Psoas muscle (tissue), 7 donors: ENCODE measurements at regions not wholly inside any gene's neighbourhood (a gene's known extent, or its start where the extent isn't known, plus 50 kb on each side); places are given as distances from the start of the nearest gene placed in this dataset.

Experiments
- ATAC-seq, 4 donors: fragments of 200-7000 bp; cut with Tn5 transposase; one replicate each; pipeline ENCODE4 v1.9.1; 2020; ENCODE audit warnings: moderate library complexity in 3 of 4, mild to moderate bottlenecking in 2 of 4
- DNase-seq, 2 donors: peaks; one replicate each; pipeline ENCODE4 v3.0.0-alpha.2; 2020
- H3K27ac ChIP-seq: fragments of 200-600 bp; one replicate; pipeline ENCODE4 v1.8.0; 2022
- H3K27me3 ChIP-seq, 3 donors: fragments of 200-600 bp in 1 of 3; one replicate each; pipeline versions ENCODE4 v1.6.1 to v1.8.0; 2013 to 2022; ENCODE audit warnings: low read length in 2 of 3, mild to moderate bottlenecking in 2 of 3, moderate library complexity in 1 of 3; ENCODE audit not compliant: insufficient read depth in 3 of 3
- H3K36me3 ChIP-seq, 2 donors: fragments of 200-600 bp in 1 of 2; one replicate each; pipeline versions ENCODE4 v1.6.1 to v1.8.0; 2013 to 2022; ENCODE audit warnings: low read depth in 1 of 2, mild to moderate bottlenecking in 1 of 2, moderate library complexity in 1 of 2; ENCODE audit not compliant: insufficient read depth in 1 of 2
- H3K4me1 ChIP-seq: fragments of 200-600 bp; one replicate; pipeline ENCODE4 v1.8.0; 2022
- H3K4me3 ChIP-seq: fragments of 200-600 bp; one replicate; pipeline ENCODE4 v1.8.0; 2022; ENCODE audit warnings: mild to moderate bottlenecking
- H3K9me3 ChIP-seq: fragments of 200-600 bp; one replicate; pipeline ENCODE4 v1.8.0; 2022
- CTCF ChIP-seq: fragments of 200-600 bp; IDR thresholded peaks from one replicate; pipeline ENCODE4 v1.8.0; 2022; ENCODE audit warnings: antibody characterized with exemption
- whole genome bisulfite sequencing, 3 donors: extraction: QIAGEN DNeasy Blood & Tissue Kit; methylation state at CpG; one replicate each; pipeline versions ENCODE4 v1.1.6 to v1.1.7; 2013; 5-methylcytosine and 5-hydroxymethylcytosine counted together
- intact Hi-C, 2 donors: fragments of 100-400 bp; cut with DNase I; formaldehyde crosslinking; loops; one replicate each; pipeline versions ENCODE4 v1.11.0 to v1.14.2; 2022
- donor health status: healthy with polysubstance abuse.
- donor health status: DM: no; HTN: no; CAD: no; lungs with moderate emphysema.
- donor health status: Bipolar disorder and iron deficiency.
- donor health status: healthy.
- donor health status: DM: yes; HTN: yes; CAD: no.
- donor health status: DM: no; HTN: no; CAD: no.
- donor health status: DM: yes; HTN: yes; CAD: no.

GRCh38 chr14:35999294-35999693 is 173.2 kb downstream of the BRMS1L start:
- TF ChIP-seq CTCF: no peak
- DNase-seq (no peak), ATAC-seq (no peak)
- Histone ChIP-seq H3K27me3 (peaks cover 0 to 5% (median 0%) of the 10 kb centered on the region in 3 donors), H3K36me3 (no peaks in the 10 kb centered on the region), H3K4me3 (no peak overlapping the region), H3K4me1 (no peaks in the 10 kb centered on the region), H3K27ac (no peak overlapping the region), H3K9me3 (no peaks in the 10 kb centered on the region)
- 73 to 83% (median 79%) methylated on average over 5 of the region's 5 CpGs for WGBS, 3 donors
- intact Hi-C loops: no loop called here

GRCh38 chr14:35998303-35998702 is 172.2 kb downstream of the BRMS1L start:
- no peak for TF ChIP-seq CTCF
- no peaks in the 10 kb centered on the region for H3K9me3 ChIP-seq
- H3K4me1 ChIP-seq: no peaks in the 10 kb centered on the region
- intact Hi-C loops: no loop called here
- H3K36me3 ChIP-seq: no peaks in the 10 kb centered on the region
- H3K27ac ChIP-seq: no peak overlapping the region
- DNase-seq: no peak
- ATAC-seq: no peak
- H3K27me3 ChIP-seq: peaks cover 0 to 5% (median 0%) of the 10 kb centered on the region in 3 donors
- 80 to 87% (median 82%) methylated on average over 12 of the region's 12 CpGs for WGBS, 3 donors
- no peak overlapping the region for H3K4me3 ChIP-seq

GRCh38 chr14:35993684-35993960 is 167.5 kb downstream of the BRMS1L start:
- no peak overlapping the region for H3K27ac ChIP-seq
- no peak overlapping the region for H3K4me3 ChIP-seq
- 83 to 87% (median 85%) methylated on average over 3 of the region's 3 CpGs for WGBS, 3 donors
- TF ChIP-seq CTCF: no peak
- no peaks in the 10 kb centered on the region for H3K36me3 ChIP-seq
- no peaks in the 10 kb centered on the region for H3K4me1 ChIP-seq
- no peak for ATAC-seq
- H3K27me3 ChIP-seq: peaks cover 0 to 3% (median 0%) of the 10 kb centered on the region in 3 donors
- no peak for DNase-seq
- intact Hi-C loops: no loop called here
- H3K9me3 ChIP-seq: no peaks in the 10 kb centered on the region

GRCh38 chr14:35992816-35993683 is 166.9 kb downstream of the BRMS1L start:
- ATAC-seq (no peak), DNase-seq (no peak)
- 80 to 85% (median 83%) methylated on average over 5 of the region's 5 CpGs for WGBS, 3 donors
- Histone ChIP-seq H3K36me3 (no peaks in the 10 kb centered on the region), H3K9me3 (no peaks in the 10 kb centered on the region), H3K27me3 (no peaks in the 10 kb centered on the region), H3K27ac (no peak overlapping the region), H3K4me3 (no peak overlapping the region), H3K4me1 (no peaks in the 10 kb centered on the region)
- no peak for TF ChIP-seq CTCF
- intact Hi-C loops: no loop called here

GRCh38 chr14:35991356-35991755 is 165.2 kb downstream of the BRMS1L start:
- intact Hi-C loops: no loop called here
- Histone ChIP-seq H3K9me3 (no peaks in the 10 kb centered on the region), H3K4me3 (no peak overlapping the region), H3K27ac (no peak overlapping the region), H3K4me1 (no peaks in the 10 kb centered on the region), H3K36me3 (no peaks in the 10 kb centered on the region), H3K27me3 (no peaks in the 10 kb centered on the region)
- ATAC-seq (no peak), DNase-seq (no peak)
- no peak for TF ChIP-seq CTCF
